Osteocyte (in vitro differentiated cells): ENCODE measurements at regions not wholly inside any gene's neighbourhood (a gene's known extent, or its start where the extent isn't known, plus 50 kb on each side); places are given as distances from the start of the nearest gene placed in this dataset.

Experiments used
- DNase-seq: peaks from one replicate; pipeline ENCODE4 v3.0.0; 2021; ENCODE audit warnings: mixed read lengths; ENCODE audit not compliant: unreplicated experiment; ENCODE audit errors: extremely low spot score
- H3K27ac Mint-ChIP-seq: one replicate; pipeline ENCODE4 v1.8.0; 2021; ENCODE audit warnings: mild to moderate bottlenecking, mixed read lengths; ENCODE audit not compliant: unreplicated experiment
- H3K27me3 Mint-ChIP-seq: one replicate; pipeline ENCODE4 v1.8.0; 2021; ENCODE audit warnings: mixed read lengths; ENCODE audit not compliant: unreplicated experiment
- H3K36me3 Mint-ChIP-seq: one replicate; pipeline ENCODE4 v1.8.0; 2021; ENCODE audit warnings: mixed read lengths; ENCODE audit not compliant: unreplicated experiment
- H3K4me1 Mint-ChIP-seq: one replicate; pipeline ENCODE4 v1.8.0; 2021; ENCODE audit warnings: mixed read lengths; ENCODE audit not compliant: unreplicated experiment
- H3K4me3 Mint-ChIP-seq: one replicate; pipeline ENCODE4 v1.8.0; 2021; ENCODE audit warnings: mild to moderate bottlenecking, moderate library complexity, mixed read lengths; ENCODE audit not compliant: unreplicated experiment
- H3K9me3 Mint-ChIP-seq: one replicate; pipeline ENCODE4 v1.8.0; 2021; ENCODE audit warnings: mixed read lengths; ENCODE audit not compliant: unreplicated experiment
- TF ChIP-seq, protein P1 (sequence below): fragments of 200-600 bp; sonication (generic); IDR thresholded peaks from 2 replicates; pipeline ENCODE4 v1.5.0; 2021; ENCODE audit warnings: antibody characterized with exemption, mild to moderate bottlenecking, moderate library complexity

GRCh38 chr7:51666751-51667150 is 350.1 kb upstream of the COBL start:
- no peaks in the 10 kb centered on the region for H3K27me3 Mint-ChIP-seq
- DNase-seq: no peak
- H3K27ac Mint-ChIP-seq: no peak overlapping the region
- TF ChIP-seq, protein P1, sequence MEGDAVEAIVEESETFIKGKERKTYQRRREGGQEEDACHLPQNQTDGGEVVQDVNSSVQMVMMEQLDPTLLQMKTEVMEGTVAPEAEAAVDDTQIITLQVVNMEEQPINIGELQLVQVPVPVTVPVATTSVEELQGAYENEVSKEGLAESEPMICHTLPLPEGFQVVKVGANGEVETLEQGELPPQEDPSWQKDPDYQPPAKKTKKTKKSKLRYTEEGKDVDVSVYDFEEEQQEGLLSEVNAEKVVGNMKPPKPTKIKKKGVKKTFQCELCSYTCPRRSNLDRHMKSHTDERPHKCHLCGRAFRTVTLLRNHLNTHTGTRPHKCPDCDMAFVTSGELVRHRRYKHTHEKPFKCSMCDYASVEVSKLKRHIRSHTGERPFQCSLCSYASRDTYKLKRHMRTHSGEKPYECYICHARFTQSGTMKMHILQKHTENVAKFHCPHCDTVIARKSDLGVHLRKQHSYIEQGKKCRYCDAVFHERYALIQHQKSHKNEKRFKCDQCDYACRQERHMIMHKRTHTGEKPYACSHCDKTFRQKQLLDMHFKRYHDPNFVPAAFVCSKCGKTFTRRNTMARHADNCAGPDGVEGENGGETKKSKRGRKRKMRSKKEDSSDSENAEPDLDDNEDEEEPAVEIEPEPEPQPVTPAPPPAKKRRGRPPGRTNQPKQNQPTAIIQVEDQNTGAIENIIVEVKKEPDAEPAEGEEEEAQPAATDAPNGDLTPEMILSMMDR: no peak
- no peak overlapping the region for H3K4me3 Mint-ChIP-seq
- no peaks in the 10 kb centered on the region for H3K36me3 Mint-ChIP-seq
- H3K9me3 Mint-ChIP-seq: peaks cover 17% of the 10 kb centered on the region
- H3K4me1 Mint-ChIP-seq: no peaks in the 10 kb centered on the region

DNA sequence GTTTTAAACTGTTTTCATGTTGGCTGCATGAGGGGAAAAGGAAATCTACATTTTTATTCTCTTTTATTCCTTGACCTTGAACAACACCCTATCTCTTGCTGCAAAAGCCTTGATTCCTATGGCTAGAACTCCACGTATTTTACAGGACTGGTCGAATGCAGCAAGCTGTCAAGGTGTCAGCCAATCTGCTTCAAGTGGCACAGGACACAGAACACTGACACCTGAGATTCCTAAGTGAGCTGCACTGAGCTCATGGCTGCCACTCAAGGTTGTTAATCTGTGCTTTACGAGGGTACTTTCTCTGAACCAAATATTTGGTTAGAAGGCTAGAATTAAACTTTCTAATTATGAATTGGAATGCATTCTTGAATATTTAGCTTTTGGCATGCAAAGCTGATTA is 349.7 kb upstream of the COBL start:
- no peak for DNase-seq
- peaks cover 17% of the 10 kb centered on the region for H3K9me3 Mint-ChIP-seq
- no peak overlapping the region for H3K27ac Mint-ChIP-seq
- H3K4me1 Mint-ChIP-seq: no peaks in the 10 kb centered on the region
- no peak overlapping the region for H3K4me3 Mint-ChIP-seq
- no peaks in the 10 kb centered on the region for H3K36me3 Mint-ChIP-seq
- no peaks in the 10 kb centered on the region for H3K27me3 Mint-ChIP-seq
- TF ChIP-seq, protein P1: no peak

DNA sequence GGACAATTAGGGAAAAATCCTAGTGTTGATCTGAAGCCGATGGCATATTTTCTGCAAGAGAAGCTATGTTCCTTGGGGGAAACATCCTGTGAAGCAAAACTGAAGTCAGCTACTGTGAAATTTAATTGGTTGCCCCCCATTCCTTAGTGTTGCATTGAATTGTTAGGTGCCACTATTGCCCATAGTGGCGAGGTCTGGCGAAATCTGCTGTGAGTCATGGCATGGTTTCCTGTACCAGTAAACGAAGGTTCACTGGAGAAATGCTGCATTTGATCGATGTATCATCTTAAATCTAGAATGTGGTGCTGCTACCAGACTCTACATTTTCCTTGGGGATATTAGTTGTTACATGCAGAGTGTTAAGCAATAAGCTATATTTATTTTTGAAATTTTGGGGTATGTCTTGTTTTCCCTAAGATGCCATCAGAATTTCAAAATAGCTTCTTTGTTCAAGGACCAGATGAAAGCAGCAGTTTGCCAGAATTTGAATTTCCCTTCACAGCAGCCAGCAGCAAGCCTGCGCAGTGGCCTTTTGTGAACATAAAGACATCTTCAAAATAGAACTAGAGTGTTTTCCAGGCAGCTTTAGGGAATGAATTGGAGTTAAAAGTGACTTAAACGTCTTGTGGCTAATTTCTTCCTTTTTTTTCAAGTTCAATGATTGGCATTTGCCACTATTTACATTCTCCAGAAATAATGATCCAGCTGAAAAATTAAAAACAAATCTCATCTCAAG is 348.6 kb upstream of the COBL start:
- Mint-ChIP-seq H3K27me3 (no peaks in the 10 kb centered on the region), H3K9me3 (peaks cover 22% of the 10 kb centered on the region), H3K27ac (no peak overlapping the region), H3K4me1 (no peaks in the 10 kb centered on the region), H3K4me3 (no peak overlapping the region), H3K36me3 (no peaks in the 10 kb centered on the region)
- DNase-seq: no peak
- TF ChIP-seq, protein P1: no peak

DNA sequence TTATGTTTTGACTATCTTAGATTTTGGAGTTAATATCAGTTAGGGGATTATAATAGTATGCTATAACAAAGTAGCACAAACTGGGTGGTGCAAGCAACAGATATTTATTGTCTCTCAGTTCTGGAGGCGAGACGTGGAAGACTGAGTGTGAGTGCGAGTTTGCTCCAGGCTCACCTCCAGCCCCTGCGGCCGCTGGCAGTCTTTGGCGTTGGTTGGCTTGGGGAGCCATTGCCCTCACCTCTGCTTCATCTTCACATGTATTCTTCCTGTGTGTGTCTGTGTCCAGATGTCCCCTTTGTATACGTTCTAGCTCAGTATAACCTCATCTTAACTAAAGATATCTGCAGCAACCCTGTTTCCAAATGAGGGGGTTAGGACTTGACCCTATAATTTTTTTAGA is 343.9 kb upstream of the COBL start:
- no peak overlapping the region for H3K4me3 Mint-ChIP-seq
- no peaks in the 10 kb centered on the region for H3K4me1 Mint-ChIP-seq
- H3K27ac Mint-ChIP-seq: no peak overlapping the region
- no peaks in the 10 kb centered on the region for H3K27me3 Mint-ChIP-seq
- H3K36me3 Mint-ChIP-seq: no peaks in the 10 kb centered on the region
- no peak for DNase-seq
- H3K9me3 Mint-ChIP-seq: peaks cover 14% of the 10 kb centered on the region
- TF ChIP-seq, protein P1: no peak

GRCh38 chr7:51658684-51659083 is 342.1 kb upstream of the COBL start:
- H3K27ac Mint-ChIP-seq: no peak overlapping the region
- DNase-seq: no peak
- no peak overlapping the region for H3K4me3 Mint-ChIP-seq
- TF ChIP-seq, protein P1: no peak
- no peaks in the 10 kb centered on the region for H3K27me3 Mint-ChIP-seq
- peaks cover 15% of the 10 kb centered on the region for H3K9me3 Mint-ChIP-seq
- H3K36me3 Mint-ChIP-seq: no peaks in the 10 kb centered on the region
- no peaks in the 10 kb centered on the region for H3K4me1 Mint-ChIP-seq
